Naive B cell (primary cell): ENCODE measurements at regions not wholly inside any gene's neighbourhood (a gene's known extent, or its start where the extent isn't known, plus 50 kb on each side); places are given as distances from the start of the nearest gene placed in this dataset.

ENCODE experiments used
- ATAC-seq, 2 donors: fragments of 150-1000 bp; cut with Tn5 transposase; 2 replicates each; pipeline ENCODE4 v1.10.0; 2021; ENCODE audit warnings: low read depth in 2 of 2, mild to moderate bottlenecking in 2 of 2, moderate library complexity in 2 of 2
- DNase-seq: peaks from one replicate; pipeline ENCODE4 v3.0.0; 2022
- H3K27ac Mint-ChIP-seq, 6 donors: one replicate each; pipeline ENCODE4 v1.8.0; 2020 to 2022; ENCODE audit warnings: mild to moderate bottlenecking in 6 of 6, mixed read lengths in 6 of 6, moderate library complexity in 5 of 6, inconsistent platforms in 2 of 6
- H3K27me3 Mint-ChIP-seq, 3 donors: one replicate each; pipeline ENCODE4 v1.8.0; 2021 to 2022; ENCODE audit warnings: mixed read lengths in 3 of 3, mild to moderate bottlenecking in 1 of 3
- H3K36me3 Mint-ChIP-seq, 2 donors: one replicate each; pipeline ENCODE4 v1.8.0; 2020 to 2022; ENCODE audit warnings: mixed read lengths in 2 of 2, inconsistent platforms in 1 of 2, mild to moderate bottlenecking in 1 of 2
- H3K4me1 Mint-ChIP-seq, 3 donors: one replicate each; pipeline ENCODE4 v1.8.0; 2020 to 2022; ENCODE audit warnings: mixed read lengths in 3 of 3, inconsistent platforms in 1 of 3, mild to moderate bottlenecking in 1 of 3, moderate library complexity in 1 of 3
- H3K4me3 Mint-ChIP-seq, 8 donors: one replicate each; pipeline ENCODE4 v1.8.0; 2020 to 2022; ENCODE audit warnings: mild to moderate bottlenecking in 8 of 8, mixed read lengths in 8 of 8, moderate library complexity in 8 of 8, inconsistent platforms in 2 of 8
- H3K9me3 Mint-ChIP-seq, 7 donors: one replicate each; pipeline ENCODE4 v1.8.0; 2020 to 2022; ENCODE audit warnings: mixed read lengths in 7 of 7, mild to moderate bottlenecking in 5 of 7, inconsistent platforms in 2 of 7, moderate library complexity in 1 of 7

DNA sequence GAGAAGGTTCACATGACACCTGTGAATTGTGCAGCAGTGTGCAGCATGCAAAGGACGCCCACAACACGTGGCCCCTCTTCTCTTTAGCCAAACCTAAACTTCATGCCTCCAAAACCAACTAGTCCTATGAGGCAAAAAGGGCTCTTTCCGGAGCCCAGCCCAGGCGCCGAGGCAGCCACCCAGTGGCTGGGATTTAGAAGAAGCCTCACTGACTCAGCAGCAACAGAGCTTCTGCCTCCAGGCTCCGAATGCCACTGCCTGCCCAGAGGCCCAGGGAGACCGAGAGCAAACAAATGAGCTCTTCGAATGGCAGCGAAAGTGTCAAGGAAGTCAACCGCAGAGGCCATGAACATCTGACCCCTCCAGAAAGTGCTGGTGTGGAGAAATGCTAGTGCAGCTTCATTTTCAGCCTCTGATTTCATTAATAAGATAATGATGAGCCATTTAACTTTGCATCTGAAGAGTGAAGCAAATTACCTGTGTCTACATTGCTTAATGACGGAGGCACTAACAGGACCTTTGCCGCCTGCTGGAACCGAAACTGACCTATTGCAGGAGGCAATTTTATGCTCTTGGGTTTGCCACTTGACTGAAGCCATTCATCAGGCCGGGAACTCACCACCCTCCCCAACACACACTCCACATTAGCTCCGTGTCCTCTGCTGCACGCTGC lies 157.7 kb upstream of the RPL38 start:
- no peaks in the 10 kb centered on the region for H3K4me1 Mint-ChIP-seq
- DNase-seq (no peak), ATAC-seq (no peak)
- H3K9me3 Mint-ChIP-seq: peaks cover 0 to 2% (median 0%) of the 10 kb centered on the region in 7 donors
- peak overlapping the region in 1 of 6 donors; percentile 25 for H3K27ac Mint-ChIP-seq
- H3K27me3 Mint-ChIP-seq: peaks cover 0 to 6% (median 6%) of the 10 kb centered on the region in 3 donors
- H3K4me3 Mint-ChIP-seq: no peak overlapping the region
- H3K36me3 Mint-ChIP-seq: no peaks in the 10 kb centered on the region

DNA sequence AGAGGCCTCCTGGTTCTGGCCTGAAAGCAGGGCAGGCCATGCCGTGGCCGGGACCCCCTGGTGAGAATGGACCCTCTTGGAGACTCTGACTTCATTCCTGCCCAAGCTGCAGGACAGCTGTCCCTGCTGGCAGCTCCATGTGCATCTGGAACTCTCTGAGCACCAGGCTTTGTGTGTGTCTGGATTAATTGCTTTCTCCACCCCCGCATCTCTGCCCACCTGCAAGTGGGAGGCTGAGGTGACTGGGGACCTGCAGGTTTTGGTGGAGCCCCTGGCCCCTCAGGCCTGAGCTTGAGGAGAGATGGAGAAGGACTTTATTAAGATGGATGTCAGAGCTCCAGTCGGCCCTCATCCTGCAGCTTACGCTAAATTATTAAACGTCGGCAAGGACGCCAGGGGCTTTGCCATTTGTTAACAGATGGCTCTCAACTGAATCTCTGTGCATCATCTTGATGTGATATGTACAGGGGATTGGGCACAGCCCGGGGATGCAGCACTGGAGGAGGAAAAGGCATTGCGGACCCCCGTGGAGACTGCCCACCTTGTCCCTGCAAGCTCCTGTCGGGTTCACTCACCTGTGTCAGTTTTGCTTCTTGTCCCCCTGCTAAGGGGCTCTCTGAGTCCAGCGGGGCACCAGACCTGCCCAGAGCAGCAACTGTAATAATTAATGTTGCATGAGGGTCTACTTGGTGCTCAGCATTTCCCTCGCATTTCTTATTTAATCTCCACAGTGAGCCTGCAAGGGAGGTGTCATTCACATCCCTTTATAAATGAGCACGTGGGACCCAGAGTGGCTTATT lies 154.1 kb upstream of the RPL38 start:
- Mint-ChIP-seq H3K27ac (no peak overlapping the region), H3K36me3 (no peaks in the 10 kb centered on the region), H3K9me3 (peaks cover 0 to 2% (median 0%) of the 10 kb centered on the region in 7 donors), H3K4me3 (no peak overlapping the region), H3K27me3 (peaks cover 7 to 29% (median 19%) of the 10 kb centered on the region in 3 donors), H3K4me1 (no peaks in the 10 kb centered on the region)
- DNase-seq: no peak
- ATAC-seq: no peak

DNA sequence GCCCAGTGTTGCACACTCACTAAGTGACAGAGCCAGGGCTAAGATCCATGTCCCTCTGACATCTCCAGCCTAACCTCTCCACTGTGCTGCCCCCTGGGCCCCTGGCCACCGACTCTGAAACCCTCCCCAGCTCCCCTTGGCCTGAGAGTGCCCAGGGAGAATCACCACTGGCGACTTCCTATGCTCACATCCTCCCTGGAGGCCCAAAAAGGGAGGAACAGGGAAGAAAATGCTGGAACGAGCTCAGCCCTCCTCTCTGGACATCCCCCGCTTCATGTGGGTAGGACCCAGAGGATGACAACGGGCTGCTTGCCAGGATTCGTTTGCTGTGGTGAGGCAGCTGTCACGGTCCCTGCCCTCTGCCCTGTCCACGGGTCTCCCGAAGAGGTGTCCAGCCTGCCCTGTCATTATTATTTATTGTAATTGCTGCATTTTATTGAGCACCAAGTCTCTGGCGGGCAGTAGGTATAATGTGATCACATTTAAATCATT lies 153.5 kb upstream of the RPL38 start:
- H3K36me3 Mint-ChIP-seq: no peaks in the 10 kb centered on the region
- H3K4me1 Mint-ChIP-seq: no peaks in the 10 kb centered on the region
- no peak overlapping the region for H3K4me3 Mint-ChIP-seq
- peaks cover 0 to 2% (median 0%) of the 10 kb centered on the region in 7 donors for H3K9me3 Mint-ChIP-seq
- DNase-seq (no peak), ATAC-seq (no peak)
- H3K27ac Mint-ChIP-seq: no peak overlapping the region
- peaks cover 7 to 35% (median 23%) of the 10 kb centered on the region in 3 donors for H3K27me3 Mint-ChIP-seq

DNA sequence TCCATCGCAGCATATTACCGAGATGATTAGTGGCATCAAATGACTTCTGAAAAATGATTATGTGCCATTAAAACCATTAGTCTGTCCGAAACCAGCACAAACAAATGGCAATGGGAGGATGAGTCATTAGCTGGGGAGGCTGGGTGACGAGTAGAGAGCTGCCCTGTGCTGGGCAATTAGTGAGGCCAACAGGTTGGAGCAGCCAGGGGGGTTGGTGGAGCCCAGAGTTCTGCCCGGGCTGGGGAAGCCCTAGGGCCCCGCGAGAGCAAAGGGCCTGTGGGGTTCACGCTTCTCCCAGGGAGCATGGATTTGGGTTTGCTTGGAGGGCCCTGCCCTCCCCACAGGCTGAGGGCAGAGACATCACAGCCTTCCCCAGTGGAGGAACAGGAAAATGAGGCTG lies 152.1 kb upstream of the RPL38 start:
- DNase-seq (no peak), ATAC-seq (no peak)
- H3K4me3 Mint-ChIP-seq: no peak overlapping the region
- H3K27me3 Mint-ChIP-seq: peaks cover 7 to 48% (median 25%) of the 10 kb centered on the region in 3 donors
- H3K4me1 Mint-ChIP-seq: no peaks in the 10 kb centered on the region
- H3K9me3 Mint-ChIP-seq: peaks cover 0 to 2% (median 0%) of the 10 kb centered on the region in 7 donors
- H3K27ac Mint-ChIP-seq: peak overlapping the region in 1 of 6 donors; percentile 29
- no peaks in the 10 kb centered on the region for H3K36me3 Mint-ChIP-seq

DNA sequence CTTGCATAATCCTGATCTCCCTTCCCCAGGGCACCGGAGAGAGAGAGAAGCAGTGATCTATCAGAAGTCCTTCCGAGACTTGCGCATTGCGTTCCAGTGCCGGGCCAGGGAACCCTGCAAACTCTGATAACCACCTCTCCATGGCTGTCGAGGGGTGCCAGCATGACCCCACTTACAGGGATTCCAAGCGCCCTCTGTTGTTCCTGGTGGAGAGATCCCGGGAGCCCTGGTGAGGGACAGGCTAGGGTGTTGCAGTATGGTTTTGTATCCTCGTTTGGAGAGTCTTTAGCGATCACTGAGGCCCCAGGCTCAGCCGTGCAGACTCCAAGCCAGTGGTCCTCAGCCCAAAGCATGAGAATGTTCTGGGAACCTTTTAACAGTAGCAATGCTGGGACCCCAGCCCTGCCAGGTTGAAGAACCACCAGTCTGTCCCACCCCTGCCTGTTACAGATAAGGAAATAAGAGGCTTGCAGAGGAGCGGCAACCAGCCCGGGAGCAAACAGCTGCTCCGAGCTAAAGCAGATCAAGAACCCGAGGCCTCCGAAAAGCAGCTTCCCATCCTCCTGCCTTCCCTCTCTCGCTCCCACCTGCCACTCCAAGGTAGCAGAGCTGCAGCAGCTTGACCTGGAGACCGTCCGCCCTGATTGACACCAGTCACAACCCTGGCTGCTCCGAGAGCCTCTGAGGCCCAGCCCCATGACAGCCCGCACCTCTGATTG lies 150.3 kb upstream of the RPL38 start:
- no peak for DNase-seq
- H3K36me3 Mint-ChIP-seq: no peaks in the 10 kb centered on the region
- H3K4me1 Mint-ChIP-seq: no peaks in the 10 kb centered on the region
- H3K27me3 Mint-ChIP-seq: peaks cover 15 to 60% (median 39%) of the 10 kb centered on the region in 3 donors
- H3K9me3 Mint-ChIP-seq: peaks cover 0 to 4% (median 0%) of the 10 kb centered on the region in 7 donors
- ATAC-seq: no peak
- H3K4me3 Mint-ChIP-seq: no peak overlapping the region
- peak overlapping the region in 1 of 6 donors; percentile 25 for H3K27ac Mint-ChIP-seq

DNA sequence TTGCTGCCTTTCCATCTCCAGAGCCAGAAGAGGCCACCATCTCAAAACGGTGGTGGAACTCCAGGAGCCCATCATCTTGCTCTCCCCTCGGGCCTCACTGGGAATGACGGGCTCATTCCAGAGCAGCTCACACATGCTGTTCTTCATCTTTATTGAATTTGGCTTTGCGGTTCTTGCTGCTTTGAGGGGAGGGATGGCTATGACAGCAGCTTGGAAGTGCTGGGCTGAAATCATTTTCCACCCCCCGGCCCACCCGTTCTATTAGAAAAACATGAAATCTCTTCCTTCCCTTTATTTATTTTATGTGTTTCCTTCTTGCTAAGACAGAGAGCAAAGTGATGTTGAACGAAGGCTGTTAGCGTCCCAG lies 149.8 kb upstream of the RPL38 start:
- DNase-seq (no peak), ATAC-seq (no peak)
- H3K9me3 Mint-ChIP-seq: peaks cover 0 to 4% (median 0%) of the 10 kb centered on the region in 7 donors
- H3K4me1 Mint-ChIP-seq: no peaks in the 10 kb centered on the region
- no peak overlapping the region for H3K4me3 Mint-ChIP-seq
- no peak overlapping the region for H3K27ac Mint-ChIP-seq
- no peaks in the 10 kb centered on the region for H3K36me3 Mint-ChIP-seq
- peaks cover 20 to 65% (median 41%) of the 10 kb centered on the region in 3 donors for H3K27me3 Mint-ChIP-seq

DNA sequence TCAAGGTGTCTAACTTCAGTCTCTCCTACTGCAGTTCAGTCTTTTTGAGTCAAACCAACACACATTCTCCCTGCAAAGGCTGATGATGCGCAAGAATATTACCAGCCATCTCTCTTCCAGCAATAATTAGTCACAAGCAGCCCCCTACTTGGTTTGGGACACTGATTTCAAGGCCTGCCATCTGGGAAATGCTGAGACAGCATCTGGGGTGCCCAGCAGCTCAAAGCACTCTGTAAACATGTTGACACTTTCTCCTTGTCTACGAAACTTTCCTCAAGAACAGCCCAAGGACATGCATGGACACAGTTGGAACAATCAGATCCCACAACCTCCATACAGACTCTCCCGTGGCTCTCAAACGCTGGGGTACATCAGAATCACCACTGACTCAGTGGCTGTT lies 149.2 kb upstream of the RPL38 start:
- Mint-ChIP-seq H3K27me3 (peaks cover 24 to 70% (median 45%) of the 10 kb centered on the region in 3 donors), H3K4me1 (no peaks in the 10 kb centered on the region), H3K27ac (no peak overlapping the region), H3K36me3 (no peaks in the 10 kb centered on the region), H3K9me3 (peaks cover 0 to 4% (median 0%) of the 10 kb centered on the region in 7 donors), H3K4me3 (no peak overlapping the region)
- DNase-seq (no peak), ATAC-seq (no peak)

DNA sequence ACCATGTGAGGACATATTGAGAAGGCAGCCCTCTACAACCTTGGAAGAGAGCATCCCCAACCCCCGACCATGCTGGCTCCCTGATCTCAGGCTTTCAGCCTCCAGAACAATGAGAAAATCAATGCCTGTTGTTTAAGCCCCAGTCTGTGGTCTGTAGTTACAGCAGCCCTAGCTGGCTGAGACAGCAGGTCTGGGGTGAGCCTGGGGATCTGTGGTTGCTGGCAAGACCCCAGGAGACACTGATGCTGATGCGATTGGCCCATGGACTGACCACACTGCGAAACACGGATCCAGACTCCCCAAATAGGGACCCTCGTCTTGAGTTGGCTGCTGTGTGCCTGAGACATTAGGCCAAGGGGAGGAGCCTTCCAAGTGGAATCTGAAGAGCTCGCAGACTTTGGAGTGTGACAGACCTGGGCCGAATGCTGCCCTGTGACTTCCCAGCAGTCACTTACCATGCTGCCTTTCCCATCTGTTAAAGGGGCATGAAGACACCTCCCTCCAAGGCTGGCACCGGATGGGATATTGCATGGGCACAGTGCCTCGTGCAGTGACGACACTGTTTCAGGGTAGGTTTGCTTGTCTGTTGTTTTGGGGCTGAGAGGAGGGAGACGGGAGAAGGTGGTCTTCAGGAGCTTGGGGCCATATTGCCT lies 147.8 kb upstream of the RPL38 start:
- DNase-seq: no peak
- Mint-ChIP-seq H3K9me3 (peaks cover 0 to 4% (median 0%) of the 10 kb centered on the region in 7 donors), H3K36me3 (no peaks in the 10 kb centered on the region), H3K27me3 (peaks cover 24 to 67% (median 52%) of the 10 kb centered on the region in 3 donors), H3K4me3 (no peak overlapping the region), H3K4me1 (no peaks in the 10 kb centered on the region), H3K27ac (no peak overlapping the region)
- ATAC-seq: no peak

DNA sequence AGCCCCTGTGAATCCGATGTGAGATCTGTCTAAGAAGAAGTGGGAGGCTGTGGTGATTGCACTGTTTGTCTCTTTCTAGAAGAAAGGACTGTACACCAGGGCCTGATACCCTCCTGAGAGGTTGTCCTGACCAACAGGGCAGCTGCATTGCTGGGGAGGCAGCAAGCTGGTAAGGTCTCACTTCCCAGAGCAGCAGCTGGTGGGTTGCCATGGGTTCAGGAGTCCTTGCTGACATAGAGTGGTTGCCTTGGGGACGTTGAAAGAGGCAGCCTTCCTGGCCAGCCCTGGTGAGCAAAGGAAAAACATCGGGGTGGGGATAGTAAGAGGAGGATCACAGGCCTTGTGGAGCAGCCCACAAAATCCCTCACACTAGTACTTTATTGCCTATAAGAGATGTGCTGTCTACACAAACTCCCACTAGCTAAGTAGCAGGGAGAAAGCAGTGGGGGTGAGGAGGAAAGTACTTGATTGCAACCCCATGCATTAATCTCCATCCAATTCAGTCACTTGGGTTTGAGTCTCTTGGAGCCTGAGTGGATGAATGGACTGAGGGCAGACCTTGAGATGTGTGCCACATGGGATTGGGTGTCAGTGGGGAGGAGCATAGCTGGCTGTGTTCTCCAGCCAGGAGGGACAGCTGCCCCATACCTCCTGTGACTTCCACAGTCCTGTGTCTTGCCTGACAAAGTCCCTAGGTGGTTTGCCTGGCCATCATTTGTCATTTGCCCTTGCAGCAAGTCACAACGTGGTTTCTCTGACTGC lies 143.8 kb upstream of the RPL38 start:
- ATAC-seq (no peak), DNase-seq (no peak)
- H3K9me3 Mint-ChIP-seq: peaks cover 0 to 4% (median 0%) of the 10 kb centered on the region in 7 donors
- H3K27me3 Mint-ChIP-seq: peaks cover 30 to 58% (median 56%) of the 10 kb centered on the region in 3 donors
- H3K27ac Mint-ChIP-seq: peak overlapping the region in 1 of 6 donors; percentile 51
- H3K4me1 Mint-ChIP-seq: no peaks in the 10 kb centered on the region
- H3K4me3 Mint-ChIP-seq: no peak overlapping the region
- H3K36me3 Mint-ChIP-seq: no peaks in the 10 kb centered on the region

DNA sequence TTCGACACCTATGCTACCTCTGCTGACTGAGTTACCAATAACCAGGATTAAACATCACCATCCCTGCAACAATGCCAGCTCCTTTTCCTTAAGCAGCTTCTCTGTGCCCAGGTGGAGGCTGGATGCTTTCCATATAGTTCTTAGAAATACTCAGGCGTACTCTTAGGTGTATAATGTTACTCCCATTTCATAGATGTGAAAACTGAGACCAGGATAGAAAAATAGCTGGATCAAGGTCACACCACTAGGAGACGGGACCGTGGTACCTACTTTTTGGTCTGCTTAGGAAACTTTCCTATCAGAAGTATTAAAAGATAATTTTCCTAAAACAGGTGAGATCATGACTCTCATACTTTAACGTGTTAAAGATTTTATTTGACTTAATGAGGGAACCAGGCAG lies 141.7 kb upstream of the RPL38 start:
- no peaks in the 10 kb centered on the region for H3K36me3 Mint-ChIP-seq
- H3K9me3 Mint-ChIP-seq: peaks cover 0 to 3% (median 0%) of the 10 kb centered on the region in 7 donors
- no peak overlapping the region for H3K4me3 Mint-ChIP-seq
- ATAC-seq (no peak), DNase-seq (no peak)
- H3K27ac Mint-ChIP-seq: no peak overlapping the region
- H3K27me3 Mint-ChIP-seq: peaks cover 27 to 48% (median 47%) of the 10 kb centered on the region in 3 donors
- H3K4me1 Mint-ChIP-seq: no peaks in the 10 kb centered on the region

DNA sequence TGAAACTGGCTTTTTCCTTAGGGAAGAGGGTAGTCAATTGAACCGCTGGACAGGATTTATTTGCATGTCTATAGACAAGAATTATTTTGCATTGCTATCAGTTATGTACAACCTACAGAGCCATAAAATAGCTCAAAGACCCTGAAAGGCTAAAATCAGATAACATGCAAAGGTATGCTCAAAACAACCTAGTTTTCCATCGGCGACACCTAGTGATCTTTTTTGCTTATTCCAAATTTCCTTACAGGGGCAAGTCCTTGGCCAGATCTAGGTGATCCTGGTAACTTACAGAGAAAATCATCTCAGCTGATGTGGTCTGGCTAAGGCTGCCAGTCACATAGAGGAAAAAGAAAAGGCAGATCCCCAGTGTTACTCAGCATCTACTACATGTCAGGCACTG lies 141.2 kb upstream of the RPL38 start:
- Mint-ChIP-seq H3K27ac (no peak overlapping the region), H3K4me1 (no peaks in the 10 kb centered on the region), H3K36me3 (no peaks in the 10 kb centered on the region), H3K4me3 (no peak overlapping the region), H3K9me3 (no peaks in the 10 kb centered on the region), H3K27me3 (peaks cover 24 to 47% (median 43%) of the 10 kb centered on the region in 3 donors)
- DNase-seq (no peak), ATAC-seq (no peak)

DNA sequence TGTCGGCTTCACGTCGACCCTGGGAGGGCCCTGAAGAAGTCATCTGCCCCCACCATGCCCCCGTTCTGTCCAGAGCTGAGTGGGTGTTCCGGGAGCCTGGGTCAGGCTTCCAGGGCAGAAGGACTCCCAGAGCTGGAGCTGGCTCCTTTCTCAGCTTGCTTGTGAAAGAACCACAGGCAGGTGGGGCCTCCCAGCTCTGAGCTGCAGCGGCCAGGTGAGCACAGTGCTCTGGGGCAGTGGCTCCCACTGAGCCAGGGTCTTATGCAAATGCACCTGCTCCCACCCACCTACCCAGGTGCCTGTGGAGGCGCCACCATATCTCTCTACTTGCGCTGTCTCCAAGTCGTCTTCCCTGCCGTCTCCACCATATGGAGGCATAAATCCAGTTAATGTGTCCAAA lies 140.0 kb upstream of the RPL38 start:
- Mint-ChIP-seq H3K4me3 (no peak overlapping the region), H3K27me3 (peaks cover 19 to 42% (median 35%) of the 10 kb centered on the region in 3 donors), H3K9me3 (no peaks in the 10 kb centered on the region), H3K4me1 (no peaks in the 10 kb centered on the region), H3K27ac (no peak overlapping the region), H3K36me3 (no peaks in the 10 kb centered on the region)
- ATAC-seq (no peak), DNase-seq (no peak)
